WTC11 (cell line): ENCODE measurements at regions not wholly inside any gene's neighbourhood (a gene's known extent, or its start where the extent isn't known, plus 50 kb on each side); places are given as distances from the start of the nearest gene placed in this dataset.

Source experiments
- ATAC-seq: fragments of 200-7000 bp; cut with Tn5 transposase; 2 replicates; pipeline ENCODE4 v1.10.0; 2021; ENCODE audit warnings: mild to moderate bottlenecking, moderate library complexity
- CTCF ChIA-PET: fragments of 300-600 bp; sonication (Branson Sonifier 250); formaldehyde crosslinking; loops from one replicate; lab custom pipeline; 2021; ENCODE audit warnings: antibody characterized with exemption; lab: Charles Lee
- POLR2A ChIA-PET: fragments of 350-600 bp; sonication (Branson Sonifier 250); formaldehyde crosslinking; loops from one replicate; lab custom pipeline; 2021; ENCODE audit warnings: antibody characterized with exemption; lab: Charles Lee
- DNase-seq: peaks from one replicate; pipeline ENCODE4 v3.0.0; 2021; ENCODE audit warnings: low spot score
- H3K27ac Mint-ChIP-seq: 2 replicates; pipeline ENCODE4 v1.8.0; 2021; ENCODE audit warnings: mixed read lengths
- H3K27me3 Mint-ChIP-seq: 2 replicates; pipeline ENCODE4 v1.8.0; 2021; ENCODE audit warnings: low read depth, mild to moderate bottlenecking, moderate library complexity, mixed read lengths
- H3K36me3 Mint-ChIP-seq: 2 replicates; pipeline ENCODE4 v1.8.0; 2021; ENCODE audit warnings: mixed read lengths
- H3K4me1 Mint-ChIP-seq: 2 replicates; pipeline ENCODE4 v1.8.0; 2022; ENCODE audit warnings: mixed read lengths
- H3K4me3 Mint-ChIP-seq: 2 replicates; pipeline ENCODE4 v1.8.0; 2021; ENCODE audit warnings: mild to moderate bottlenecking, moderate library complexity, mixed read lengths
- H3K9me3 Mint-ChIP-seq: 2 replicates; pipeline ENCODE4 v1.8.0; 2021; ENCODE audit warnings: mixed read lengths
- ATF1 ChIP-seq: sonication (generic); formaldehyde crosslinking; IDR thresholded peaks from 2 replicates; pipeline ENCODE4 v1.8.1; 2023; ENCODE audit warnings: mild to moderate bottlenecking, moderate library complexity, missing genetic modification reagents
- ATF2 ChIP-seq: sonication (generic); formaldehyde crosslinking; IDR thresholded peaks from 2 replicates; pipeline ENCODE4 v1.8.1; 2022; ENCODE audit warnings: low read depth, missing genetic modification reagents, borderline replicate concordance
- ATF3 ChIP-seq: sonication (generic); formaldehyde crosslinking; conservative IDR thresholded peaks from 2 replicates; pipeline ENCODE4 v1.8.1; 2022; ENCODE audit warnings: mild to moderate bottlenecking, missing genetic modification reagents
- ESRRA ChIP-seq: sonication (generic); formaldehyde crosslinking; IDR thresholded peaks from 2 replicates; pipeline ENCODE4 v1.8.1; 2022; ENCODE audit warnings: mild to moderate bottlenecking, missing genetic modification reagents, borderline replicate concordance
- GRHL2 ChIP-seq: fragments of 250-450 bp; sonication (Bioruptor Pico); IDR thresholded peaks from 2 replicates; pipeline ENCODE4 v1.8.0; 2022; ENCODE audit warnings: mild to moderate bottlenecking, moderate library complexity; ENCODE audit not compliant: insufficient replicate concordance, severe bottlenecking
- NFE2L1 ChIP-seq: sonication (generic); formaldehyde crosslinking; IDR thresholded peaks from 2 replicates; pipeline ENCODE4 v1.8.1; 2023; ENCODE audit warnings: missing genetic modification reagents
- NR1H2 ChIP-seq: sonication (generic); formaldehyde crosslinking; IDR thresholded peaks from 2 replicates; pipeline ENCODE4 v1.9.0; 2021; ENCODE audit warnings: mild to moderate bottlenecking, moderate library complexity, missing genetic modification reagents
- NR2C2 ChIP-seq: sonication (generic); formaldehyde crosslinking; IDR thresholded peaks from 2 replicates; pipeline ENCODE4 v1.8.0; 2022; ENCODE audit warnings: mild to moderate bottlenecking, missing genetic modification reagents
- SMAD4 ChIP-seq: sonication (generic); formaldehyde crosslinking; IDR thresholded peaks from 2 replicates; pipeline ENCODE4 v1.8.0; 2022; ENCODE audit warnings: mild to moderate bottlenecking, missing genetic modification reagents
- ZNF138 ChIP-seq: sonication (generic); formaldehyde crosslinking; conservative IDR thresholded peaks from 2 replicates; pipeline ENCODE4 v1.8.1; 2022; ENCODE audit warnings: mild to moderate bottlenecking, moderate library complexity, missing genetic modification reagents
- ZNF232 ChIP-seq: sonication (generic); formaldehyde crosslinking; IDR thresholded peaks from 2 replicates; pipeline ENCODE4 v1.8.0; 2022; ENCODE audit warnings: mild to moderate bottlenecking, missing genetic modification reagents
- ZNF263 ChIP-seq: sonication (generic); formaldehyde crosslinking; IDR thresholded peaks from 2 replicates; pipeline ENCODE4 v1.8.1; 2022; ENCODE audit warnings: low read depth, mild to moderate bottlenecking, moderate library complexity, missing genetic modification reagents
- ZNF317 ChIP-seq: sonication (generic); formaldehyde crosslinking; IDR thresholded peaks from 2 replicates; pipeline ENCODE4 v1.8.1; 2023; ENCODE audit warnings: low read depth, mild to moderate bottlenecking, moderate library complexity, missing genetic modification reagents, borderline replicate concordance
- ZNF396 ChIP-seq: fragments of 250-450 bp; sonication (Bioruptor Pico); IDR thresholded peaks from 2 replicates; pipeline ENCODE4 v1.8.0; 2021; ENCODE audit warnings: mild to moderate bottlenecking, moderate library complexity, borderline replicate concordance
- ZNF416 ChIP-seq: fragments of 250-450 bp; sonication (Bioruptor Pico); IDR thresholded peaks from 2 replicates; pipeline ENCODE4 v1.9.0; 2021; ENCODE audit warnings: mild to moderate bottlenecking, inconsistent platforms
- ZNF671 ChIP-seq: fragments of 250-450 bp; sonication (Bioruptor Pico); IDR thresholded peaks from 2 replicates; pipeline ENCODE4 v1.8.0; 2021; ENCODE audit warnings: mild to moderate bottlenecking
- TF ChIP-seq, protein P1 (sequence below): sonication (generic); formaldehyde crosslinking; IDR thresholded peaks from 2 replicates; pipeline ENCODE4 v1.8.0; 2023; ENCODE audit warnings: missing genetic modification reagents, mild to moderate bottlenecking, borderline replicate concordance
- TF ChIP-seq, protein P2 (sequence below): sonication (generic); formaldehyde crosslinking; IDR thresholded peaks from 2 replicates; pipeline ENCODE4 v1.8.1; 2023; ENCODE audit warnings: mild to moderate bottlenecking, missing genetic modification reagents
- TF ChIP-seq, protein P3 (sequence below): sonication (generic); formaldehyde crosslinking; IDR thresholded peaks from 2 replicates; pipeline ENCODE4 v1.8.0; 2023; ENCODE audit warnings: mild to moderate bottlenecking, missing genetic modification reagents
- TF ChIP-seq, protein P4 (sequence below): sonication (generic); formaldehyde crosslinking; IDR thresholded peaks from 2 replicates; pipeline ENCODE4 v1.8.1; 2022; ENCODE audit warnings: missing genetic modification reagents, borderline replicate concordance
- TF ChIP-seq, protein P5 (sequence below): fragments of 250-450 bp; sonication (Bioruptor Pico); IDR thresholded peaks from 2 replicates; pipeline ENCODE4 v1.8.0; 2021; ENCODE audit warnings: mild to moderate bottlenecking

GRCh38 chr13:48790199-48790598 is 136.5 kb downstream of the CYSLTR2 start (continued):
- TF ChIP-seq, protein P1, sequence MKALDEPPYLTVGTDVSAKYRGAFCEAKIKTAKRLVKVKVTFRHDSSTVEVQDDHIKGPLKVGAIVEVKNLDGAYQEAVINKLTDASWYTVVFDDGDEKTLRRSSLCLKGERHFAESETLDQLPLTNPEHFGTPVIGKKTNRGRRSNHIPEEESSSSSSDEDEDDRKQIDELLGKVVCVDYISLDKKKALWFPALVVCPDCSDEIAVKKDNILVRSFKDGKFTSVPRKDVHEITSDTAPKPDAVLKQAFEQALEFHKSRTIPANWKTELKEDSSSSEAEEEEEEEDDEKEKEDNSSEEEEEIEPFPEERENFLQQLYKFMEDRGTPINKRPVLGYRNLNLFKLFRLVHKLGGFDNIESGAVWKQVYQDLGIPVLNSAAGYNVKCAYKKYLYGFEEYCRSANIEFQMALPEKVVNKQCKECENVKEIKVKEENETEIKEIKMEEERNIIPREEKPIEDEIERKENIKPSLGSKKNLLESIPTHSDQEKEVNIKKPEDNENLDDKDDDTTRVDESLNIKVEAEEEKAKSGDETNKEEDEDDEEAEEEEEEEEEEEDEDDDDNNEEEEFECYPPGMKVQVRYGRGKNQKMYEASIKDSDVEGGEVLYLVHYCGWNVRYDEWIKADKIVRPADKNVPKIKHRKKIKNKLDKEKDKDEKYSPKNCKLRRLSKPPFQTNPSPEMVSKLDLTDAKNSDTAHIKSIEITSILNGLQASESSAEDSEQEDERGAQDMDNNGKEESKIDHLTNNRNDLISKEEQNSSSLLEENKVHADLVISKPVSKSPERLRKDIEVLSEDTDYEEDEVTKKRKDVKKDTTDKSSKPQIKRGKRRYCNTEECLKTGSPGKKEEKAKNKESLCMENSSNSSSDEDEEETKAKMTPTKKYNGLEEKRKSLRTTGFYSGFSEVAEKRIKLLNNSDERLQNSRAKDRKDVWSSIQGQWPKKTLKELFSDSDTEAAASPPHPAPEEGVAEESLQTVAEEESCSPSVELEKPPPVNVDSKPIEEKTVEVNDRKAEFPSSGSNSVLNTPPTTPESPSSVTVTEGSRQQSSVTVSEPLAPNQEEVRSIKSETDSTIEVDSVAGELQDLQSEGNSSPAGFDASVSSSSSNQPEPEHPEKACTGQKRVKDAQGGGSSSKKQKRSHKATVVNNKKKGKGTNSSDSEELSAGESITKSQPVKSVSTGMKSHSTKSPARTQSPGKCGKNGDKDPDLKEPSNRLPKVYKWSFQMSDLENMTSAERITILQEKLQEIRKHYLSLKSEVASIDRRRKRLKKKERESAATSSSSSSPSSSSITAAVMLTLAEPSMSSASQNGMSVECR (CRISPR knock-in tag), result no peak
- TF ChIP-seq ATF3 (CRISPR knock-in tag), result no peak
- TF ChIP-seq, all 79 proteins: peak for 0

- ATAC-seq, result no peak
- no peaks in the 10 kb centered on the region for H3K27me3 Mint-ChIP-seq
- no peak overlapping the region for H3K4me3 Mint-ChIP-seq
- 0 out of 2 replicates have a peak, but pooled peaks cover 4% of the 10 kb centered on the region for H3K9me3 Mint-ChIP-seq
- CTCF ChIA-PET, result no interaction called here
- DNase-seq, result no peak
- no peaks in the 10 kb centered on the region for H3K36me3 Mint-ChIP-seq
- H3K4me1 Mint-ChIP-seq, result no peaks in the 10 kb centered on the region
- POLR2A ChIA-PET, result no interaction called here
- no peak overlapping the region for H3K27ac Mint-ChIP-seq
- no peak for TF ChIP-seq ZNF671
- no peak for TF ChIP-seq ATF1
- TF ChIP-seq, protein P2, sequence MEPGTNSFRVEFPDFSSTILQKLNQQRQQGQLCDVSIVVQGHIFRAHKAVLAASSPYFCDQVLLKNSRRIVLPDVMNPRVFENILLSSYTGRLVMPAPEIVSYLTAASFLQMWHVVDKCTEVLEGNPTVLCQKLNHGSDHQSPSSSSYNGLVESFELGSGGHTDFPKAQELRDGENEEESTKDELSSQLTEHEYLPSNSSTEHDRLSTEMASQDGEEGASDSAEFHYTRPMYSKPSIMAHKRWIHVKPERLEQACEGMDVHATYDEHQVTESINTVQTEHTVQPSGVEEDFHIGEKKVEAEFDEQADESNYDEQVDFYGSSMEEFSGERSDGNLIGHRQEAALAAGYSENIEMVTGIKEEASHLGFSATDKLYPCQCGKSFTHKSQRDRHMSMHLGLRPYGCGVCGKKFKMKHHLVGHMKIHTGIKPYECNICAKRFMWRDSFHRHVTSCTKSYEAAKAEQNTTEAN (CRISPR knock-in tag), result no peak
- no peak for TF ChIP-seq GRHL2 (CRISPR knock-in tag)
- TF ChIP-seq ESRRA, result no peak
- no peak for TF ChIP-seq ATF3 (CRISPR knock-in tag)
- no peak for TF ChIP-seq NFE2L1 (CRISPR knock-in tag)
- no peak for TF ChIP-seq ZNF138 (CRISPR knock-in tag)
- TF ChIP-seq NR2C2, result no peak
- no peak for TF ChIP-seq ZNF396 (CRISPR knock-in tag)
- TF ChIP-seq ATF2, result no peak
Measured at GRCh38 chr13:48790966-48791365, 137.2 kb downstream of the CYSLTR2 start.

GRCh38 chr13:48797127-48797526 is 143.4 kb downstream of the CYSLTR2 start:
- H3K4me3 Mint-ChIP-seq, result no peak overlapping the region
- DNase-seq (no peak), ATAC-seq (no peak)
- POLR2A ChIA-PET, result interaction anchor here (0.5 kb wide), 1 partner anchor 1174 kb away, joined by 3 read pairs; no protein-coding TSS in a partner anchor
- H3K27ac Mint-ChIP-seq, result no peak overlapping the region
- CTCF ChIA-PET, result no interaction called here
- H3K9me3 Mint-ChIP-seq, result peaks cover 5% of the 10 kb centered on the region
- no peaks in the 10 kb centered on the region; the same call in 1 of the 2 replicates for H3K36me3 Mint-ChIP-seq
- no peaks in the 10 kb centered on the region for H3K4me1 Mint-ChIP-seq
- no peaks in the 10 kb centered on the region for H3K27me3 Mint-ChIP-seq
- TF ChIP-seq GRHL2 (CRISPR knock-in tag), result no peak
- no peak for TF ChIP-seq ZNF416 (CRISPR knock-in tag)
- TF ChIP-seq SMAD4, result no peak
- no peak for TF ChIP-seq ZNF263 (CRISPR knock-in tag)
- no peak for TF ChIP-seq NR1H2 (CRISPR knock-in tag)
- no peak for TF ChIP-seq ZNF232 (CRISPR knock-in tag)
- TF ChIP-seq, protein P3, sequence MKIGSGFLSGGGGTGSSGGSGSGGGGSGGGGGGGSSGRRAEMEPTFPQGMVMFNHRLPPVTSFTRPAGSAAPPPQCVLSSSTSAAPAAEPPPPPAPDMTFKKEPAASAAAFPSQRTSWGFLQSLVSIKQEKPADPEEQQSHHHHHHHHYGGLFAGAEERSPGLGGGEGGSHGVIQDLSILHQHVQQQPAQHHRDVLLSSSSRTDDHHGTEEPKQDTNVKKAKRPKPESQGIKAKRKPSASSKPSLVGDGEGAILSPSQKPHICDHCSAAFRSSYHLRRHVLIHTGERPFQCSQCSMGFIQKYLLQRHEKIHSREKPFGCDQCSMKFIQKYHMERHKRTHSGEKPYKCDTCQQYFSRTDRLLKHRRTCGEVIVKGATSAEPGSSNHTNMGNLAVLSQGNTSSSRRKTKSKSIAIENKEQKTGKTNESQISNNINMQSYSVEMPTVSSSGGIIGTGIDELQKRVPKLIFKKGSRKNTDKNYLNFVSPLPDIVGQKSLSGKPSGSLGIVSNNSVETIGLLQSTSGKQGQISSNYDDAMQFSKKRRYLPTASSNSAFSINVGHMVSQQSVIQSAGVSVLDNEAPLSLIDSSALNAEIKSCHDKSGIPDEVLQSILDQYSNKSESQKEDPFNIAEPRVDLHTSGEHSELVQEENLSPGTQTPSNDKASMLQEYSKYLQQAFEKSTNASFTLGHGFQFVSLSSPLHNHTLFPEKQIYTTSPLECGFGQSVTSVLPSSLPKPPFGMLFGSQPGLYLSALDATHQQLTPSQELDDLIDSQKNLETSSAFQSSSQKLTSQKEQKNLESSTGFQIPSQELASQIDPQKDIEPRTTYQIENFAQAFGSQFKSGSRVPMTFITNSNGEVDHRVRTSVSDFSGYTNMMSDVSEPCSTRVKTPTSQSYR, result no peak
- TF ChIP-seq ZNF317, result no peak
- TF ChIP-seq, protein P4, sequence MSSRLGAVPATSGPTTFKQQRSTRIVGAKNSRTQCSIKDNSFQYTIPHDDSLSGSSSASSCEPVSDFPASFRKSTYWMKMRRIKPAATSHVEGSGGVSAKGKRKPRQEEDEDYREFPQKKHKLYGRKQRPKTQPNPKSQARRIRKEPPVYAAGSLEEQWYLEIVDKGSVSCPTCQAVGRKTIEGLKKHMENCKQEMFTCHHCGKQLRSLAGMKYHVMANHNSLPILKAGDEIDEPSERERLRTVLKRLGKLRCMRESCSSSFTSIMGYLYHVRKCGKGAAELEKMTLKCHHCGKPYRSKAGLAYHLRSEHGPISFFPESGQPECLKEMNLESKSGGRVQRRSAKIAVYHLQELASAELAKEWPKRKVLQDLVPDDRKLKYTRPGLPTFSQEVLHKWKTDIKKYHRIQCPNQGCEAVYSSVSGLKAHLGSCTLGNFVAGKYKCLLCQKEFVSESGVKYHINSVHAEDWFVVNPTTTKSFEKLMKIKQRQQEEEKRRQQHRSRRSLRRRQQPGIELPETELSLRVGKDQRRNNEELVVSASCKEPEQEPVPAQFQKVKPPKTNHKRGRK (CRISPR knock-in tag), result no peak
- TF ChIP-seq, protein P5, sequence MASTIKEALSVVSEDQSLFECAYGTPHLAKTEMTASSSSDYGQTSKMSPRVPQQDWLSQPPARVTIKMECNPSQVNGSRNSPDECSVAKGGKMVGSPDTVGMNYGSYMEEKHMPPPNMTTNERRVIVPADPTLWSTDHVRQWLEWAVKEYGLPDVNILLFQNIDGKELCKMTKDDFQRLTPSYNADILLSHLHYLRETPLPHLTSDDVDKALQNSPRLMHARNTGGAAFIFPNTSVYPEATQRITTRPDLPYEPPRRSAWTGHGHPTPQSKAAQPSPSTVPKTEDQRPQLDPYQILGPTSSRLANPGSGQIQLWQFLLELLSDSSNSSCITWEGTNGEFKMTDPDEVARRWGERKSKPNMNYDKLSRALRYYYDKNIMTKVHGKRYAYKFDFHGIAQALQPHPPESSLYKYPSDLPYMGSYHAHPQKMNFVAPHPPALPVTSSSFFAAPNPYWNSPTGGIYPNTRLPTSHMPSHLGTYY (CRISPR knock-in tag), result no peak
